Peyer's patch (tissue), 4 donors: ENCODE measurements at regions not wholly inside any gene's neighbourhood (a gene's known extent, or its start where the extent isn't known, plus 50 kb on each side); places are given as distances from the start of the nearest gene placed in this dataset.

Source experiments
- DNase-seq, 3 donors: peaks; one replicate each; pipeline ENCODE4 v3.0.0-alpha.2; 2017 to 2019
- H3K27ac ChIP-seq, 4 donors: fragments of 200-600 bp; sonication (generic); one replicate each; pipeline ENCODE4 v1.5.1; 2016 to 2019
- H3K27me3 ChIP-seq, 2 donors: fragments of 200-600 bp; sonication (generic); one replicate each; pipeline ENCODE4 v1.5.1; 2019
- H3K36me3 ChIP-seq, 3 donors: fragments of 200-600 bp; sonication (generic); one replicate each; pipeline ENCODE4 v1.5.1; 2016 to 2019
- H3K4me1 ChIP-seq, 4 donors: fragments of 200-600 bp; sonication (generic); one replicate each; pipeline ENCODE4 v1.5.1; 2016 to 2019
- H3K4me3 ChIP-seq, 4 donors: fragments of 200-600 bp; sonication (generic); 1 replicate in 3 of 4; 2 replicates in 1 of 4; pipeline ENCODE4 v1.5.1; 2016 to 2019; ENCODE audit warnings: mild to moderate bottlenecking in 1 of 4
- H3K9me3 ChIP-seq, 4 donors: fragments of 200-600 bp; sonication (generic); one replicate each; pipeline ENCODE4 v1.5.1; 2016 to 2019; ENCODE audit warnings: mild to moderate bottlenecking in 1 of 4
- CTCF ChIP-seq, 6 experiments: fragments of 450-650 bp in 4 of 6; fragments of 200-600 bp in 2 of 6; sonication (generic) in 1 of 6; IDR thresholded peaks; one replicate each; pipeline ENCODE4 v1.5.1; 2017 to 2019; ENCODE audit warnings: antibody characterized with exemption in 6 of 6, mild to moderate bottlenecking in 3 of 6, moderate library complexity in 1 of 6
- POLR2A ChIP-seq, 2 donors: fragments of 450-650 bp; IDR thresholded peaks; one replicate each; pipeline ENCODE4 v1.5.1; 2017; ENCODE audit warnings: antibody characterized with exemption in 2 of 2, mild to moderate bottlenecking in 2 of 2, moderate library complexity in 2 of 2

- no peak for TF ChIP-seq POLR2A (IDR thresholded peaks at IDR 0.05)
- no peak for TF ChIP-seq CTCF (IDR thresholded peaks at IDR 0.05)
- Histone ChIP-seq H3K27ac (no peak overlapping the region), H3K36me3 (no peaks in the 10 kb centered on the region), H3K4me1 (peaks cover 0 to 6% (median 0%) of the 10 kb centered on the region in 4 donors), H3K27me3 (no peaks in the 10 kb centered on the region), H3K4me3 (no peak overlapping the region), H3K9me3 (no peaks in the 10 kb centered on the region)
- no peak for DNase-seq
These were observed 99.4 kb upstream of the DRD2 start for GRCh38 chr11:113574586-113574985.

GRCh38 chr11:113574171-113574570, 99.0 kb upstream of the DRD2 start:
- peaks cover 0 to 6% (median 0%) of the 10 kb centered on the region in 4 donors for H3K4me1 ChIP-seq
- no peaks in the 10 kb centered on the region for H3K27me3 ChIP-seq
- H3K4me3 ChIP-seq, result no peak overlapping the region
- no peaks in the 10 kb centered on the region for H3K36me3 ChIP-seq
- no peak overlapping the region for H3K27ac ChIP-seq
- H3K9me3 ChIP-seq, result no peaks in the 10 kb centered on the region
- TF ChIP-seq CTCF (IDR thresholded peaks at IDR 0.05) (no peak), POLR2A (IDR thresholded peaks at IDR 0.05) (no peak)
- DNase-seq, result no peak

- Histone ChIP-seq H3K4me3 (no peak overlapping the region), H3K36me3 (no peaks in the 10 kb centered on the region), H3K27ac (no peak overlapping the region), H3K27me3 (no peaks in the 10 kb centered on the region), H3K4me1 (peaks cover 0 to 6% (median 0%) of the 10 kb centered on the region in 4 donors), H3K9me3 (no peaks in the 10 kb centered on the region)
- TF ChIP-seq CTCF (IDR thresholded peaks at IDR 0.05), result no peak
- no peak for TF ChIP-seq POLR2A (IDR thresholded peaks at IDR 0.05)
- DNase-seq, result no peak
These were observed 97.0 kb upstream of the DRD2 start for GRCh38 chr11:113572136-113572735.

- H3K4me1 ChIP-seq, result peaks cover 0 to 6% (median 0%) of the 10 kb centered on the region in 4 donors
- H3K36me3 ChIP-seq, result no peaks in the 10 kb centered on the region
- no peaks in the 10 kb centered on the region for H3K9me3 ChIP-seq
- no peak overlapping the region for H3K4me3 ChIP-seq
- no peaks in the 10 kb centered on the region for H3K27me3 ChIP-seq
- DNase-seq, result no peak
- no peak for TF ChIP-seq CTCF (IDR thresholded peaks at IDR 0.05)
- TF ChIP-seq POLR2A (IDR thresholded peaks at IDR 0.05), result no peak
- H3K27ac ChIP-seq, result no peak overlapping the region
These were observed 96.3 kb upstream of the DRD2 start for GRCh38 chr11:113571531-113571930.

- H3K27me3 ChIP-seq, result no peaks in the 10 kb centered on the region
- no peak for DNase-seq
- H3K4me1 ChIP-seq, result peaks cover 0 to 6% (median 0%) of the 10 kb centered on the region in 4 donors
- H3K4me3 ChIP-seq, result no peak overlapping the region
- TF ChIP-seq CTCF (IDR thresholded peaks at IDR 0.05), result no peak
- no peak for TF ChIP-seq POLR2A (IDR thresholded peaks at IDR 0.05)
- no peaks in the 10 kb centered on the region for H3K9me3 ChIP-seq
- H3K36me3 ChIP-seq, result no peaks in the 10 kb centered on the region
- no peak overlapping the region for H3K27ac ChIP-seq
These were observed 95.7 kb upstream of the DRD2 start for GRCh38 chr11:113570906-113571305.

GRCh38 chr11:113569391-113569790, 94.2 kb upstream of the DRD2 start:
- H3K27me3 ChIP-seq, result no peaks in the 10 kb centered on the region
- no peaks in the 10 kb centered on the region for H3K9me3 ChIP-seq
- no peak overlapping the region for H3K27ac ChIP-seq
- TF ChIP-seq POLR2A (IDR thresholded peaks at IDR 0.05), result no peak
- TF ChIP-seq CTCF (IDR thresholded peaks at IDR 0.05), result no peak
- no peaks in the 10 kb centered on the region for H3K36me3 ChIP-seq
- H3K4me3 ChIP-seq, result no peak overlapping the region
- DNase-seq, result no peak
- H3K4me1 ChIP-seq, result peaks cover 0 to 6% (median 0%) of the 10 kb centered on the region in 4 donors
